ENCODE measurements at regions not wholly inside any gene's neighbourhood (a gene's known extent, or its start where the extent isn't known, plus 50 kb on each side); places are given as distances from the start of the nearest gene placed in this dataset.

GRCh38 chr2:66082581-66082980, 352.3 kb upstream of the MEIS1 start:
- H3K4me3 ChIP-seq (replicated peaks; ENCODE audit: low read depth, low read length): no peak overlapping the region
- no peak for DNase-seq (ENCODE audit: low read depth)
- no peak for TF ChIP-seq CTCF (IDR thresholded peaks at IDR 0.05; ENCODE audit: low read length, missing control alignments)

- no peak for TF ChIP-seq CTCF (IDR thresholded peaks at IDR 0.05; ENCODE audit: low read length, missing control alignments)
- H3K4me3 ChIP-seq (replicated peaks; ENCODE audit: low read depth, low read length): no peak overlapping the region
- no peak for DNase-seq (ENCODE audit: low read depth)
These were observed 354.8 kb upstream of the MEIS1 start for GRCh38 chr2:66080127-66080526.

- no peak for DNase-seq (ENCODE audit: low read depth)
- no peak for TF ChIP-seq CTCF (IDR thresholded peaks at IDR 0.05; ENCODE audit: low read length, missing control alignments)
- no peak overlapping the region for H3K4me3 ChIP-seq (replicated peaks; ENCODE audit: low read depth, low read length)
These were observed 361.8 kb upstream of the MEIS1 start for GRCh38 chr2:66073172-66073571.

- no peak overlapping the region for H3K4me3 ChIP-seq (replicated peaks; ENCODE audit: low read depth, low read length)
- no peak for TF ChIP-seq CTCF (IDR thresholded peaks at IDR 0.05; ENCODE audit: low read length, missing control alignments)
- DNase-seq (ENCODE audit: low read depth): no peak
These were observed 364.0 kb upstream of the MEIS1 start for GRCh38 chr2:66070721-66071602.

GRCh38 chr2:66069937-66070720, 364.8 kb upstream of the MEIS1 start:
- no peak overlapping the region for H3K4me3 ChIP-seq (replicated peaks; ENCODE audit: low read depth, low read length)
- no peak for DNase-seq (ENCODE audit: low read depth)
- no peak for TF ChIP-seq CTCF (IDR thresholded peaks at IDR 0.05; ENCODE audit: low read length, missing control alignments)

- DNase-seq (ENCODE audit: low read depth): no peak
- H3K4me3 ChIP-seq (replicated peaks; ENCODE audit: low read depth, low read length): no peak overlapping the region
- no peak for TF ChIP-seq CTCF (IDR thresholded peaks at IDR 0.05; ENCODE audit: low read length, missing control alignments)
These were observed 368.9 kb upstream of the MEIS1 start for GRCh38 chr2:66066032-66066431.

Data from fibroblast of pulmonary artery (primary cell).